ENCODE measurements at regions not wholly inside any gene's neighbourhood (a gene's known extent, or its start where the extent isn't known, plus 50 kb on each side); places are given as distances from the start of the nearest gene placed in this dataset.
A peak's percentile ranks its signal among the peaks of the same experiment; 100 is the strongest.
"Not testable (repeated sequence)": the region's sequence is repeated elsewhere in the genome, so short reads cannot be mapped to it uniquely, and the experiment has no call there.

- no peak for DNase-seq (ENCODE audit: low read depth, low spot score)
Measured at GRCh38 chr3:66552846-66553245, 52.0 kb upstream of the LRIG1 start.

GRCh38 chr3:66553441-66554113 is 52.8 kb upstream of the LRIG1 start:
- no peak for DNase-seq (ENCODE audit: low read depth, low spot score)

GRCh38 chr3:66554178-66554577 is 53.4 kb upstream of the LRIG1 start:
- DNase-seq (ENCODE audit: low read depth, low spot score) = no peak

GRCh38 chr3:66555214-66555844 is 54.5 kb upstream of the LRIG1 start:
- DNase-seq (ENCODE audit: low read depth, low spot score) = no peak

- DNase-seq (ENCODE audit: low read depth, low spot score) = no peak
Measured at GRCh38 chr3:66557170-66557569, 56.3 kb upstream of the LRIG1 start.

GRCh38 chr3:66559924-66560323 is 59.1 kb upstream of the LRIG1 start:
- DNase-seq (ENCODE audit: low read depth, low spot score) = not testable (repeated sequence)

- DNase-seq (ENCODE audit: low read depth, low spot score) = no peak
Measured at GRCh38 chr3:66561367-66561766, 60.5 kb upstream of the LRIG1 start.

- DNase-seq (ENCODE audit: low read depth, low spot score) = no peak
Measured at GRCh38 chr3:66565301-66565700, 64.5 kb upstream of the LRIG1 start.

GRCh38 chr3:66567077-66567476 is 66.3 kb upstream of the LRIG1 start:
- no peak for DNase-seq (ENCODE audit: low read depth, low spot score)

GRCh38 chr3:66572090-66572675 is 71.4 kb upstream of the LRIG1 start:
- DNase-seq (ENCODE audit: low read depth, low spot score) = no peak

GRCh38 chr3:66572938-66573710 is 72.3 kb upstream of the LRIG1 start:
- no peak for DNase-seq (ENCODE audit: low read depth, low spot score)

- DNase-seq (ENCODE audit: low read depth, low spot score) = no peak
Measured at GRCh38 chr3:66574091-66574490, 73.3 kb upstream of the LRIG1 start.

- DNase-seq (ENCODE audit: low read depth, low spot score) = no peak
Measured at GRCh38 chr3:66577426-66578203, 76.8 kb upstream of the LRIG1 start.

- DNase-seq (ENCODE audit: low read depth, low spot score) = no peak
Measured at GRCh38 chr3:66581256-66581655, 80.4 kb upstream of the LRIG1 start.

GRCh38 chr3:66582721-66583423 is 82.0 kb upstream of the LRIG1 start:
- DNase-seq (ENCODE audit: low read depth, low spot score) = peak; percentile 21

- no peak for DNase-seq (ENCODE audit: low read depth, low spot score)
Measured at GRCh38 chr3:66583424-66584040, 82.7 kb upstream of the LRIG1 start.

GRCh38 chr3:66585520-66586095 is 84.8 kb upstream of the LRIG1 start:
- no peak for DNase-seq (ENCODE audit: low read depth, low spot score)

- no peak for DNase-seq (ENCODE audit: low read depth, low spot score)
Measured at GRCh38 chr3:66586853-66587252, 86.0 kb upstream of the LRIG1 start.

GRCh38 chr3:66588340-66588847 is 87.6 kb upstream of the LRIG1 start:
- no peak for DNase-seq (ENCODE audit: low read depth, low spot score)

All from activated CD4-positive, CD25-positive, alpha-beta regulatory T cell treated with anti-CD3 and anti-CD28 coated beads, Interleukin-2, amount 50 U/mL, for 16 hours (primary cell).